CD1c-positive myeloid dendritic cell (primary cell): ENCODE measurements at regions not wholly inside any gene's neighbourhood (a gene's known extent, or its start where the extent isn't known, plus 50 kb on each side); places are given as distances from the start of the nearest gene placed in this dataset.

Experiments used
- DNase-seq: peaks from one replicate; pipeline ENCODE4 v3.0.0-alpha.2; 2016; ENCODE audit errors: extremely low spot score

DNA sequence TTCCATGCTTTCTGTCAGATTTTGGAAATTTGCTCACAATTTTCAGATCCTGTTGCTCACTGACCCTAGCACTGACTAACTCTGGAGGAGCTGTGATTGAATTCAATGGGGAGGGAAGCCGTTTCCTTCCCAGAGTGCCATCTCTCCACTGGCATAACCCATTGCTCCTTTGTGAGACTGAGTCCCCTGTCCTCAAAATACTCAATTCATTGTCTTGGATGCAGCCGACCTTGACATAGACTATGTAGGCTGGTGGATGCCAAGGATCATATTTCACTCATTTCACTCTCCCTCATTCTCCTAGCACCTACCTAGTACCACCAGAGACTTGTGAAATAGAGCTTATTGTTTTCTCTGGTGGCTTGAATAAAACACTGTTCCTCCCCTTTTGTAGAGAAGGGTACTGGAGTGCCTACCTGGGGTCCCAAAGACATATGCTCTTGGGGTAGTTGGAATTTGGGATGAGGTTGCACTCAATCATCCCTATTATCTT is 511.3 kb upstream of the ZMIZ1 start:
- no peak for DNase-seq

- DNase-seq = no peak
Observed at GRCh38 chr10:78559661-78560340, 509.0 kb upstream of the ZMIZ1 start.

GRCh38 chr10:78560341-78560688 is 508.5 kb upstream of the ZMIZ1 start:
- no peak for DNase-seq

- DNase-seq = no peak
Observed at GRCh38 chr10:78563314-78563713, 505.5 kb upstream of the ZMIZ1 start.

DNA sequence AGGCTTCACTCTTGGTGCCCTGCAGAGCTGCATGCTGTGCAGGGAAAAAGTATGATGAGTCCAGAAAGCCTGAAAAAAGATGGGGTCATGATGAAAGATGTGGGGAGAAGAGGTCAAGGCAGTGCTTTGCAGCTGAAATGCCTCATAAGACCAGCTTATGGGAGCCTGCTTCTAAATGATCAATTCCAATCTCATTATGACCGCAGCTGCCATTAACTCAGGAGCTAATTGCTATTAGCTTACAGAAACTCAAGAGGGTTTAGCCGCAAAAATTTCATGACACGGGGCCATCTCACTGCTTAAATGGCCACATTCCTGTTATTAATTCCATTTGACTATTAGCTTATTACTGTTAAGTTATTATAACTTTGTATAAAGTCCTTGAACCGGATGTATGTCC is 502.9 kb upstream of the ZMIZ1 start:
- no peak for DNase-seq

GRCh38 chr10:78566284-78567111 is 502.3 kb upstream of the ZMIZ1 start:
- DNase-seq = no peak

DNA sequence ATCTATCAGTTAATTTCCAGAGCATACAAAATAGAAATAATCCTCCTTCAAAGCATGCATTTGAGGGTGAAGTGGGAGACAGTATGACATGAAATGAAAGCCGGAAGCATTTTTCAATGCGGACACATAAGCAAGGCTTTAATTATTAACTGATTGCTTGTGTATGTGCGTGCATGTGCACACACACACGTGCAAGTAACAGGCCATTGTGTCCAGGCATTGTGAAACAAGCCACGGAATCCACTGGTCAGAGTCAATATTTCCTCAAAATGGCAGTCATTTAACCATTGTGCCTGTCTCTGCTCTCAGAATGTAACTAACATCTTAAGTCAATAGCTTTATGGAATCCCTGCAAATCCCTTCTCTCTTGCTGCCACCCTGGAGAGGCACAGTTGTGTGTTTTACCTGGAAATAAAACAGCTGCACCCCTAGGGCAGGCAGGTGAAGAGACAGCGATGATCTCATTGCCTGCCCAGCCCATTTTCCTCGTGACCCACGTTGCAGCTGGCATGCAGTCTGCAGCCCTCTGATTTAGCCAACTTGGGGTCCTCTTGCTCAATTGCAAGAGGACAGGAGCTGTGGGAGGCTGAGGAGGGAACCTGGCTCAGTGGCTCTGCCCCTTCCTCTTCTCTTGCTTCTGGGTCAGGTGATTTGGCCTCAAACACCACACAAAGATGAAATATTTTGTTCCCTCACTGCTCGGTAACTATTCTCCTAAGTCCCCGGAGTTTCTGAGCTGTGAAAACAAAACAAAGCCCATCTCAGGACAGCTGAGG is 500.9 kb upstream of the ZMIZ1 start:
- DNase-seq = peak; percentile 66

- peak; percentile 75 for DNase-seq
Observed at GRCh38 chr10:78568620-78569019, 500.1 kb upstream of the ZMIZ1 start.

GRCh38 chr10:78570633-78571235 is 498.0 kb upstream of the ZMIZ1 start:
- peak; percentile 34 for DNase-seq

DNA sequence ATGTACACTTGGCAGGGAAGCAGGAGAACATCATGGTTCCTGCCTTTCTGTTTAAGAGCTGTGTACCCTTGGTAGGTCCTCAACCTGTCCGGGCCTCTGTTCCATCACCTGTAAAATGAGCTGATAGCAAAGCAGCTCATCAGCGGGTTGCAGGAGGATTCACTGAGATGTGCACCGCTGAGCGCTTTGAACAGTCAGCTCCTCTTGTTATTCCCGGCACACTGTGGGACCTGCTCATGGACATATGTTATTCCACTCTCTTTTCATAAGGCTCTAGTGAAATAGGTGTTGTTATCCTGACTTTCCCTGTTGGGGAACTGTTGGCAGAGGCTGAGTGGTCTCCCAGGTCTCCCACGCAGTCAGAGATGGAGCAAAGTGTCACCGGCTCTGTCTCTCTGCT is 497.5 kb upstream of the ZMIZ1 start:
- DNase-seq = no peak

- DNase-seq = no peak
Observed at GRCh38 chr10:78571891-78572290, 496.9 kb upstream of the ZMIZ1 start.

- no peak for DNase-seq
Observed at GRCh38 chr10:78572565-78572964, 496.2 kb upstream of the ZMIZ1 start.

DNA sequence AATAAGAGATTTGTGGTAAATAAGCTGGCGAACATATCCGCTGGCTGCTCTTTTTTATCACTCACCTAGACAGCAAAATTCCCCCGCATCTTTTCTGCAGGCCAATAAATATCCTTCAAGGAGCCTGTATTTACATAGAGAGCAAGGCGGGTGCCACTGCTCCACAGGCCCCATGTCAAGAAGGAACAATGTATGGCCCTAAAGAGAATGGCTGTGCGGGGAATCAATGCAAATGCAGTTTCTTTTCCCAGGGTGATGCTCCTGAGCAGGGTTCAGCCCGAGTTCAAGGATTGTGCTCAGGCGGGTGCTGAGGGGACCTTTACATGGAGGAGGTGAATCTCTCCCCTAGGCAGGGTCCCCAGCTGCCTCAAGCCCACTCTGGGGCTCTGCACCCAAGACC is 494.2 kb upstream of the ZMIZ1 start:
- DNase-seq = no peak

- no peak for DNase-seq
Observed at GRCh38 chr10:78575400-78575799, 493.4 kb upstream of the ZMIZ1 start.

DNA sequence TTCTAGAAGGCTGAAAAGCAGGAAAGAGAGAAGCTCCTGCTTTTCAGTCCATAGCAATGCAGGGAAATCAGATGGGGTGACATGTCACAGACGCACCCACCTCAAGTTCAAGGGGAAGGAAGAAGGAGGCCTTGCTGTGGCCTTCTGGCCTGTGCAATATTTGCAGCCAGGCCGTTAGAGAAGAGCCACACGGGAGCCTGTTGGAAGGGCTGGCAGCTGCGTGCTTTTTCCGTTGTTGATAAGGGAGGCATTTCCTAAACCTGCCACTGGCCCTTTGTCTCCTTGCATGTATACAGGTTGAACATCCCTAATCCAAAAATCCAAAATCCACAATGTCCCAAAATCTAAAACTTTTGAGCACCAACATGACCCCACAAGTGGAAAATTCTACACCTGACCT is 492.5 kb upstream of the ZMIZ1 start:
- no peak for DNase-seq

GRCh38 chr10:78577712-78578111 is 491.1 kb upstream of the ZMIZ1 start:
- peak; percentile 80 for DNase-seq

DNA sequence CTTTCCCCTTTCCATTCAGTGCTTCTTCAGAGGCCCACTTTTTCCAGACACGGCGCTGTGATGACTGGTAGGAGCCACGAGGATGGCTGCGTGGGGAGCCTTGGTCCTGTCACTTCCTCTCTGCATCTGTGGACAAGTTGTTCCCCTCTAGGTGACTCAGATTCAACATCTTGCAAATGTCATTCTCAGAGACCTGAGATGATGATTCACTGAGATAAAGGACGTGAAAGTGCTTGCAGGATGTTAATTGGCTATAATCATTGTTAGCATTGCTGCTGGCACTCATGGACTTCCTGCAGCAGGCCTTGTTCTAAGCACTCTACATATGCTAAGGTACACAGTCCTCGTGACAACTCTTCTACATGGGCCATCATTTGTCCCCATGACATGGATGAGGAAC is 489.8 kb upstream of the ZMIZ1 start:
- peak; percentile 95 for DNase-seq

- DNase-seq = no peak
Observed at GRCh38 chr10:78579576-78579975, 489.2 kb upstream of the ZMIZ1 start.

DNA sequence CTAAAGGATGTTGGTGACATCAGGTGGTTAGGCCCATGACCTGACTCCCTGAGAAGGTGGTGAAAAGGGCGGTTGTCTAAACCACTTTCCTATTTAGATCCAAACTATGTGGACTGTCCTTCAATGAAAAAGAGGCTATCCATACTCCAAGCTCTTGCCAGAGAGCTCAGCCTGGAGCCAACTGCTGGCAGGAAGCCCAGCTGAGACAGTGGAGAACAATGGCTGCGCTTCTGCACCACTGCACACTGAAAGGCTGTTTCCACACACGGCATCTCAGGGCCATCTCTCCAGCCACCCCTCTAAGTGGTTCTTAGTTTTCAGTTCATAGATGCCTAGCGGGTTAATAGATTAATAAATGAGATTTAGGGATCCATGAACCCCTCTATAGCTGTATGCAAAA is 488.8 kb upstream of the ZMIZ1 start:
- DNase-seq = no peak

GRCh38 chr10:78581133-78581694 is 487.6 kb upstream of the ZMIZ1 start:
- no peak for DNase-seq

- no peak for DNase-seq
Observed at GRCh38 chr10:78582540-78582939, 486.2 kb upstream of the ZMIZ1 start.

- no peak for DNase-seq
Observed at GRCh38 chr10:78584266-78584665, 484.5 kb upstream of the ZMIZ1 start.
